Posterior vena cava (tissue), 2 donors: ENCODE measurements at regions not wholly inside any gene's neighbourhood (a gene's known extent, or its start where the extent isn't known, plus 50 kb on each side); places are given as distances from the start of the nearest gene placed in this dataset.

ENCODE experiments used
- DNase-seq: peaks from one replicate; pipeline ENCODE4 v3.0.0-alpha.2; 2020; ENCODE audit warnings: low spot score
- intact Hi-C, 2 donors: fragments of 100-400 bp; cut with DNase I; formaldehyde crosslinking; loops; one replicate each; pipeline versions ENCODE4 v1.14.1 to v1.14.2; 2022 to 2023
- donor health status: DM: yes; HTN: yes; CAD: no.
- donor health status: DM: yes; HTN: yes; CAD: no.

- no peak for DNase-seq
- intact Hi-C loops, result no loop called here
Measured at GRCh38 chr5:128591598-128592455, 53.8 kb upstream of the FBN2 start.

- intact Hi-C loops, result no loop called here
- no peak for DNase-seq
Measured at GRCh38 chr5:128596071-128596470, 58.0 kb upstream of the FBN2 start.

GRCh38 chr5:128597156-128597555, 59.1 kb upstream of the FBN2 start:
- DNase-seq, result no peak
- intact Hi-C loops, result no loop called here

- intact Hi-C loops, result no loop called here
- no peak for DNase-seq
Measured at GRCh38 chr5:128613128-128613527, 75.1 kb upstream of the FBN2 start.

- intact Hi-C loops, result no loop called here
- DNase-seq, result no peak
Measured at GRCh38 chr5:128613766-128614165, 75.7 kb upstream of the FBN2 start.

GRCh38 chr5:128615578-128615977, 77.5 kb upstream of the FBN2 start:
- no peak for DNase-seq
- intact Hi-C loops, result no loop called here

- no peak for DNase-seq
- intact Hi-C loops, result no loop called here
Measured at GRCh38 chr5:128626536-128627090, 88.6 kb upstream of the FBN2 start.

- intact Hi-C loops, result no loop called here
- no peak for DNase-seq
Measured at GRCh38 chr5:128627939-128628338, 89.9 kb upstream of the FBN2 start.

- intact Hi-C loops, result no loop called here
- no peak for DNase-seq
Measured at GRCh38 chr5:128629157-128629556, 91.1 kb upstream of the FBN2 start.

- no peak for DNase-seq
- intact Hi-C loops, result no loop called here
Measured at GRCh38 chr5:128630121-128630520, 92.1 kb upstream of the FBN2 start.

- DNase-seq, result no peak
- intact Hi-C loops, result no loop called here
Measured at GRCh38 chr5:128631771-128632170, 93.7 kb upstream of the FBN2 start.

- no peak for DNase-seq
- intact Hi-C loops, result no loop called here
Measured at GRCh38 chr5:128632264-128632663, 94.2 kb upstream of the FBN2 start.

GRCh38 chr5:128633901-128634300, 95.9 kb upstream of the FBN2 start:
- intact Hi-C loops, result no loop called here
- DNase-seq, result no peak

- intact Hi-C loops, result no loop called here
- DNase-seq, result no peak
Measured at GRCh38 chr5:128635379-128635778, 97.3 kb upstream of the FBN2 start.

- DNase-seq, result no peak
- intact Hi-C loops, result no loop called here
Measured at GRCh38 chr5:128636361-128636760, 98.3 kb upstream of the FBN2 start.

GRCh38 chr5:128637031-128637430, 99.0 kb upstream of the FBN2 start:
- no peak for DNase-seq
- intact Hi-C loops, result no loop called here

GRCh38 chr5:128641861-128642260, 103.8 kb upstream of the FBN2 start:
- intact Hi-C loops, result no loop called here
- no peak for DNase-seq

- no peak for DNase-seq
- intact Hi-C loops, result no loop called here
Measured at GRCh38 chr5:128644863-128645262, 106.8 kb upstream of the FBN2 start.

- DNase-seq, result no peak
- intact Hi-C loops, result no loop called here
Measured at GRCh38 chr5:128645581-128645980, 107.5 kb upstream of the FBN2 start.

GRCh38 chr5:128646176-128646575, 108.1 kb upstream of the FBN2 start:
- intact Hi-C loops, result no loop called here
- no peak for DNase-seq

GRCh38 chr5:128649192-128649591, 111.1 kb upstream of the FBN2 start:
- DNase-seq, result no peak
- intact Hi-C loops, result no loop called here
